GM19455 (cell line): ENCODE measurements at regions not wholly inside any gene's neighbourhood (a gene's known extent, or its start where the extent isn't known, plus 50 kb on each side); places are given as distances from the start of the nearest gene placed in this dataset.
"Not testable (repeated sequence)": the region's sequence is repeated elsewhere in the genome, so short reads cannot be mapped to it uniquely, and the experiment has no call there.

Experiments used
- ATAC-seq: cut with Tn5 transposase; IDR thresholded peaks from one replicate; pipeline ENCODE4 v1.9.1; 2021; ENCODE audit not compliant: unreplicated experiment

GRCh38 chr12:127501916-127502315 is 765.1 kb upstream of the TMEM132C start:
- no peak for ATAC-seq

GRCh38 chr12:127503246-127503645 is 763.7 kb upstream of the TMEM132C start:
- no peak for ATAC-seq

GRCh38 chr12:127503996-127504395 is 763.0 kb upstream of the TMEM132C start:
- ATAC-seq, result not testable (repeated sequence)

- no peak for ATAC-seq
Measured at GRCh38 chr12:127504874-127505273, 762.1 kb upstream of the TMEM132C start.

- no peak for ATAC-seq
Measured at GRCh38 chr12:127507341-127507740, 759.6 kb upstream of the TMEM132C start.

- ATAC-seq, result no peak
Measured at GRCh38 chr12:127509066-127509778, 757.7 kb upstream of the TMEM132C start.

- no peak for ATAC-seq
Measured at GRCh38 chr12:127515941-127516340, 751.0 kb upstream of the TMEM132C start.

GRCh38 chr12:127516467-127516866 is 750.5 kb upstream of the TMEM132C start:
- no peak for ATAC-seq

GRCh38 chr12:127519779-127520178 is 747.2 kb upstream of the TMEM132C start:
- ATAC-seq, result no peak

- no peak for ATAC-seq
Measured at GRCh38 chr12:127526925-127527324, 740.0 kb upstream of the TMEM132C start.

GRCh38 chr12:127528551-127528950 is 738.4 kb upstream of the TMEM132C start:
- ATAC-seq, result no peak

- ATAC-seq, result no peak
Measured at GRCh38 chr12:127531542-127531941, 735.4 kb upstream of the TMEM132C start.

GRCh38 chr12:127533353-127533752 is 733.6 kb upstream of the TMEM132C start:
- no peak for ATAC-seq

- no peak for ATAC-seq
Measured at GRCh38 chr12:127536833-127537428, 730.0 kb upstream of the TMEM132C start.

GRCh38 chr12:127538316-127538715 is 728.7 kb upstream of the TMEM132C start:
- ATAC-seq, result no peak

GRCh38 chr12:127539226-127539858 is 727.6 kb upstream of the TMEM132C start:
- no peak for ATAC-seq

GRCh38 chr12:127542391-127542790 is 724.6 kb upstream of the TMEM132C start:
- ATAC-seq, result no peak

- ATAC-seq, result no peak
Measured at GRCh38 chr12:127542931-127543330, 724.0 kb upstream of the TMEM132C start.

- no peak for ATAC-seq
Measured at GRCh38 chr12:127546721-127547505, 720.1 kb upstream of the TMEM132C start.

GRCh38 chr12:127548123-127548553 is 718.8 kb upstream of the TMEM132C start:
- ATAC-seq, result no peak

- ATAC-seq, result no peak
Measured at GRCh38 chr12:127550271-127550670, 716.7 kb upstream of the TMEM132C start.
